Naive thymus-derived CD4-positive, alpha-beta T cell (primary cell): ENCODE measurements at regions not wholly inside any gene's neighbourhood (a gene's known extent, or its start where the extent isn't known, plus 50 kb on each side); places are given as distances from the start of the nearest gene placed in this dataset.

Source experiments
- ATAC-seq: fragments of 150-1000 bp; cut with Tn5 transposase; 2 replicates; pipeline ENCODE4 v1.10.0; 2021; ENCODE audit warnings: mild to moderate bottlenecking, moderate library complexity
- CTCF ChIA-PET: fragments of 350-600 bp; sonication (Branson Sonifier 250); formaldehyde crosslinking; loops from one replicate; lab custom pipeline; 2021; ENCODE audit warnings: antibody characterized with exemption; lab: Charles Lee
- POLR2A ChIA-PET: fragments of 350-600 bp; sonication (Branson Sonifier 250); formaldehyde crosslinking; loops from one replicate; lab custom pipeline; 2021; ENCODE audit warnings: antibody characterized with exemption, inconsistent platforms; lab: Charles Lee
- DNase-seq, 9 donors: peaks; one replicate each; pipeline versions ENCODE4 v3.0.0 to v3.0.0-alpha.2; 2020 to 2022; ENCODE audit warnings: mixed read lengths in 1 of 9
- H3K27ac ChIP-seq: one replicate; pipeline ENCODE4 v1.7.0; 2013; ENCODE audit warnings: mild to moderate bottlenecking, low read depth, low read length, moderate library complexity
- H3K27me3 ChIP-seq, 2 donors: one replicate each; pipeline ENCODE4 v1.7.0; 2013; ENCODE audit warnings: low read length in 2 of 2, mild to moderate bottlenecking in 2 of 2, moderate library complexity in 2 of 2; ENCODE audit not compliant: control insufficient read depth in 2 of 2, insufficient read depth in 2 of 2
- H3K36me3 ChIP-seq, 3 experiments: 1 replicate in 2 of 3; 2 replicates in 1 of 3; pipeline ENCODE4 v1.7.0; 2013; ENCODE audit warnings: low read length in 3 of 3, mild to moderate bottlenecking in 3 of 3, moderate library complexity in 1 of 3; ENCODE audit not compliant: insufficient read depth in 3 of 3, control insufficient read depth in 2 of 3
- H3K4me1 ChIP-seq, 2 donors: one replicate each; pipeline ENCODE4 v1.7.0; 2013; ENCODE audit warnings: low read length in 2 of 2, mild to moderate bottlenecking in 2 of 2, moderate library complexity in 1 of 2; ENCODE audit not compliant: control insufficient read depth in 2 of 2, insufficient read depth in 2 of 2
- H3K4me3 ChIP-seq: 2 replicates; pipeline ENCODE4 v1.7.0; 2013; ENCODE audit warnings: mild to moderate bottlenecking, low read length
- H3K9me3 ChIP-seq, 3 experiments: 1 replicate in 2 of 3; 2 replicates in 1 of 3; pipeline ENCODE4 v1.7.0; 2013; ENCODE audit warnings: low read length in 3 of 3; ENCODE audit not compliant: control insufficient read depth in 2 of 3
- H3K27ac Mint-ChIP-seq, 9 donors: one replicate each; pipeline ENCODE4 v1.8.0; 2020 to 2022; ENCODE audit warnings: mixed read lengths in 9 of 9, mild to moderate bottlenecking in 8 of 9, moderate library complexity in 5 of 9, inconsistent platforms in 2 of 9
- H3K27me3 Mint-ChIP-seq, 5 donors: one replicate each; pipeline ENCODE4 v1.8.0; 2021 to 2022; ENCODE audit warnings: mixed read lengths in 5 of 5, mild to moderate bottlenecking in 1 of 5
- H3K36me3 Mint-ChIP-seq, 5 donors: one replicate each; pipeline ENCODE4 v1.8.0; 2020 to 2022; ENCODE audit warnings: mixed read lengths in 5 of 5, mild to moderate bottlenecking in 3 of 5, inconsistent platforms in 1 of 5
- H3K4me1 Mint-ChIP-seq, 7 donors: one replicate each; pipeline ENCODE4 v1.8.0; 2020 to 2022; ENCODE audit warnings: mixed read lengths in 7 of 7, mild to moderate bottlenecking in 3 of 7, inconsistent platforms in 1 of 7
- H3K4me3 Mint-ChIP-seq, 10 donors: one replicate each; pipeline ENCODE4 v1.8.0; 2020 to 2022; ENCODE audit warnings: mild to moderate bottlenecking in 10 of 10, mixed read lengths in 10 of 10, moderate library complexity in 6 of 10, inconsistent platforms in 2 of 10
- H3K9me3 Mint-ChIP-seq, 11 donors: one replicate each; pipeline ENCODE4 v1.8.0; 2020 to 2022; ENCODE audit warnings: mixed read lengths in 11 of 11, mild to moderate bottlenecking in 4 of 11, inconsistent platforms in 1 of 11, moderate library complexity in 1 of 11
- intact Hi-C, 2 donors: fragments of 100-400 bp; cut with micrococcal nuclease; formaldehyde crosslinking; loops; one replicate each; pipeline ENCODE4 v1.15.1; 2023

- Mint-ChIP-seq H3K4me1 (peaks cover 1 to 7% (median 5%) of the 10 kb centered on the region in 7 donors), H3K9me3 (peaks cover 0 to 8% (median 3%) of the 10 kb centered on the region in 11 donors), H3K27ac (no peak overlapping the region), H3K36me3 (no peaks in the 10 kb centered on the region), H3K27me3 (peaks cover 0 to 11% (median 0%) of the 10 kb centered on the region in 5 donors), H3K4me3 (no peak overlapping the region)
- Histone ChIP-seq H3K9me3 (no peaks in the 10 kb centered on the region), H3K4me1 (no peaks in the 10 kb centered on the region), H3K4me3 (no peak overlapping the region), H3K27me3 (no peaks in the 10 kb centered on the region), H3K27ac (no peak overlapping the region), H3K36me3 (no peaks in the 10 kb centered on the region)
- ATAC-seq (no peak), DNase-seq (no peak)
- CTCF ChIA-PET = no interaction called here
- POLR2A ChIA-PET = no interaction called here
- intact Hi-C loops = no loop called here
Measured at GRCh38 chr20:52869698-52870501, 102.3 kb upstream of the TSHZ2 start.

GRCh38 chr20:52869276-52869675 lies 102.9 kb upstream of the TSHZ2 start:
- Histone ChIP-seq H3K4me1 (peaks cover 0 to 3% of the 10 kb centered on the region in 2 donors), H3K27me3 (no peaks in the 10 kb centered on the region), H3K36me3 (no peaks in the 10 kb centered on the region), H3K9me3 (no peaks in the 10 kb centered on the region), H3K4me3 (no peak overlapping the region), H3K27ac (no peak overlapping the region)
- DNase-seq (no peak), ATAC-seq (no peak)
- ChIA-PET CTCF (no interaction called here), POLR2A (no interaction called here)
- H3K27me3 Mint-ChIP-seq = peaks cover 0 to 11% (median 0%) of the 10 kb centered on the region in 5 donors
- peak overlapping the region in 1 of 9 donors; percentile 41 for H3K27ac Mint-ChIP-seq
- peaks cover 0 to 9% (median 3%) of the 10 kb centered on the region in 11 donors for H3K9me3 Mint-ChIP-seq
- no peak overlapping the region for H3K4me3 Mint-ChIP-seq
- no peaks in the 10 kb centered on the region for H3K36me3 Mint-ChIP-seq
- intact Hi-C loops = no loop called here
- H3K4me1 Mint-ChIP-seq = peaks cover 5 to 12% (median 7%) of the 10 kb centered on the region in 7 donors

- H3K27me3 ChIP-seq = no peaks in the 10 kb centered on the region
- no peaks in the 10 kb centered on the region for H3K9me3 ChIP-seq
- peaks cover 5 to 12% (median 7%) of the 10 kb centered on the region in 7 donors for H3K4me1 Mint-ChIP-seq
- peaks cover 0 to 3% of the 10 kb centered on the region in 2 donors for H3K4me1 ChIP-seq
- H3K9me3 Mint-ChIP-seq = peaks cover 0 to 13% (median 5%) of the 10 kb centered on the region in 11 donors
- no peaks in the 10 kb centered on the region for H3K36me3 ChIP-seq
- H3K27ac ChIP-seq = no peak overlapping the region
- POLR2A ChIA-PET = no interaction called here
- no peak overlapping the region for H3K4me3 Mint-ChIP-seq
- no peaks in the 10 kb centered on the region for H3K36me3 Mint-ChIP-seq
- peaks cover 0 to 11% (median 0%) of the 10 kb centered on the region in 5 donors for H3K27me3 Mint-ChIP-seq
- intact Hi-C loops = no loop called here
- DNase-seq (no peak), ATAC-seq (no peak)
- no peak overlapping the region for H3K4me3 ChIP-seq
- peak overlapping the region in 1 of 9 donors; percentile 2 for H3K27ac Mint-ChIP-seq
- CTCF ChIA-PET = no interaction called here
Measured at GRCh38 chr20:52867305-52867704, 104.9 kb upstream of the TSHZ2 start.

- Mint-ChIP-seq H3K36me3 (no peaks in the 10 kb centered on the region), H3K9me3 (peaks cover 0 to 13% (median 5%) of the 10 kb centered on the region in 11 donors), H3K4me1 (peaks cover 3 to 12% (median 7%) of the 10 kb centered on the region in 7 donors), H3K27me3 (peaks cover 0 to 11% (median 0%) of the 10 kb centered on the region in 5 donors), H3K27ac (peak overlapping the region in 4 of 9 donors; percentile 2 to 29 (median 10)), H3K4me3 (no peak overlapping the region)
- ChIA-PET POLR2A (interaction anchor here (0.6 kb wide), 1 partner anchor 157 kb away, joined by 3 read pairs; no protein-coding TSS in a partner anchor), CTCF (no interaction called here)
- peaks cover 0 to 3% of the 10 kb centered on the region in 2 donors for H3K4me1 ChIP-seq
- no peaks in the 10 kb centered on the region for H3K36me3 ChIP-seq
- no peak for DNase-seq
- no peak overlapping the region for H3K4me3 ChIP-seq
- H3K27ac ChIP-seq = no peak overlapping the region
- intact Hi-C loops = no loop called here
- no peaks in the 10 kb centered on the region for H3K9me3 ChIP-seq
- H3K27me3 ChIP-seq = no peaks in the 10 kb centered on the region
- no peak for ATAC-seq
Measured at GRCh38 chr20:52864916-52865605, 107.1 kb upstream of the TSHZ2 start.

GRCh38 chr20:52859156-52859876 lies 112.8 kb upstream of the TSHZ2 start:
- Mint-ChIP-seq H3K27ac (no peak overlapping the region), H3K27me3 (peaks cover 0 to 4% (median 3%) of the 10 kb centered on the region in 5 donors), H3K36me3 (no peaks in the 10 kb centered on the region), H3K4me1 (peaks cover 0 to under 1% (median 0%) of the 10 kb centered on the region in 7 donors), H3K4me3 (no peak overlapping the region), H3K9me3 (peaks cover 0 to 6% (median 0%) of the 10 kb centered on the region in 11 donors)
- intact Hi-C loops = no loop called here
- no peaks in the 10 kb centered on the region for H3K27me3 ChIP-seq
- no peak overlapping the region for H3K4me3 ChIP-seq
- no peak for ATAC-seq
- ChIA-PET POLR2A (interaction anchor here (1.1 kb wide), 1 partner anchor 9 kb away, joined by 3 read pairs; no protein-coding TSS in a partner anchor), CTCF (no interaction called here)
- no peaks in the 10 kb centered on the region for H3K4me1 ChIP-seq
- no peak overlapping the region for H3K27ac ChIP-seq
- DNase-seq = no peak
- no peaks in the 10 kb centered on the region for H3K36me3 ChIP-seq
- no peaks in the 10 kb centered on the region for H3K9me3 ChIP-seq

GRCh38 chr20:52852714-52853113 lies 119.4 kb upstream of the TSHZ2 start:
- intact Hi-C loops = no loop called here
- H3K4me1 ChIP-seq = no peaks in the 10 kb centered on the region
- no peaks in the 10 kb centered on the region for H3K27me3 Mint-ChIP-seq
- no peak for ATAC-seq
- H3K4me3 Mint-ChIP-seq = no peak overlapping the region
- no peaks in the 10 kb centered on the region for H3K27me3 ChIP-seq
- H3K27ac Mint-ChIP-seq = no peak overlapping the region
- CTCF ChIA-PET = no interaction called here
- no peak overlapping the region for H3K27ac ChIP-seq
- POLR2A ChIA-PET = no interaction called here
- no peaks in the 10 kb centered on the region for H3K4me1 Mint-ChIP-seq
- no peak overlapping the region for H3K4me3 ChIP-seq
- H3K9me3 Mint-ChIP-seq = peaks cover 0 to 6% (median 0%) of the 10 kb centered on the region in 11 donors
- H3K36me3 ChIP-seq = no peaks in the 10 kb centered on the region
- H3K36me3 Mint-ChIP-seq = no peaks in the 10 kb centered on the region
- no peak for DNase-seq
- H3K9me3 ChIP-seq = no peaks in the 10 kb centered on the region
